ENCODE measurements at regions not wholly inside any gene's neighbourhood (a gene's known extent, or its start where the extent isn't known, plus 50 kb on each side); places are given as distances from the start of the nearest gene placed in this dataset.

DNA sequence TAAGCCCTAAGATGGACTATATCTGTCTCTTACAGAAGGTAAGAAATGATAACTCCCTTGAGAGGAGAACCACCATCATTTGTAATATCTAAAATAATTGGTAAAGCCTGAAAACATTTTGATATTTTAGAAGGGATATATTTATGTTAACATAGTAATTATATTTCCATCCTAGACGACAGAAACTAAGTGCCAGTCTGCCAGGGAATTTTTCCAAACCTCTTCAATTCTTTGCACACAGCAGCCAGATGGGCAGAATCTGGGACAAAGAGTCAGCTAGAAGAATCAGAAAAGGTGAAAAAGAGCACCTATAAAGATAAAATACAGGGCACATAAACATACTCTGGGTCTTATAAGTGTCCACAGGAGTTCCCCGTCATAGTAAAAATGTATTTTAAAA, 70.0 kb upstream of the CBLB start:
- Histone ChIP-seq H3K27ac (peak overlapping the region in 2 of 4 donors; percentile 2 to 54), H3K4me3 (no peak overlapping the region), H3K9me3 (no peaks in the 10 kb centered on the region), H3K27me3 (no peaks in the 10 kb centered on the region), H3K36me3 (no peaks in the 10 kb centered on the region), H3K4me1 (peaks cover 0 to 14% (median 0%) of the 10 kb centered on the region in 4 donors)
- WGBS, 2 donors, result 59 to 61% methylated on average over 2 of the region's 2 CpGs
- DNase-seq (ENCODE audit: low spot score in 2 of 2), result no peak
- TF ChIP-seq, protein P1, sequence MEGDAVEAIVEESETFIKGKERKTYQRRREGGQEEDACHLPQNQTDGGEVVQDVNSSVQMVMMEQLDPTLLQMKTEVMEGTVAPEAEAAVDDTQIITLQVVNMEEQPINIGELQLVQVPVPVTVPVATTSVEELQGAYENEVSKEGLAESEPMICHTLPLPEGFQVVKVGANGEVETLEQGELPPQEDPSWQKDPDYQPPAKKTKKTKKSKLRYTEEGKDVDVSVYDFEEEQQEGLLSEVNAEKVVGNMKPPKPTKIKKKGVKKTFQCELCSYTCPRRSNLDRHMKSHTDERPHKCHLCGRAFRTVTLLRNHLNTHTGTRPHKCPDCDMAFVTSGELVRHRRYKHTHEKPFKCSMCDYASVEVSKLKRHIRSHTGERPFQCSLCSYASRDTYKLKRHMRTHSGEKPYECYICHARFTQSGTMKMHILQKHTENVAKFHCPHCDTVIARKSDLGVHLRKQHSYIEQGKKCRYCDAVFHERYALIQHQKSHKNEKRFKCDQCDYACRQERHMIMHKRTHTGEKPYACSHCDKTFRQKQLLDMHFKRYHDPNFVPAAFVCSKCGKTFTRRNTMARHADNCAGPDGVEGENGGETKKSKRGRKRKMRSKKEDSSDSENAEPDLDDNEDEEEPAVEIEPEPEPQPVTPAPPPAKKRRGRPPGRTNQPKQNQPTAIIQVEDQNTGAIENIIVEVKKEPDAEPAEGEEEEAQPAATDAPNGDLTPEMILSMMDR (IDR thresholded peaks at IDR 0.05), result no peak
- TF ChIP-seq EP300 (IDR thresholded peaks at IDR 0.05), result no peak
- no peak for TF ChIP-seq POLR2A (IDR thresholded peaks at IDR 0.05)

DNA sequence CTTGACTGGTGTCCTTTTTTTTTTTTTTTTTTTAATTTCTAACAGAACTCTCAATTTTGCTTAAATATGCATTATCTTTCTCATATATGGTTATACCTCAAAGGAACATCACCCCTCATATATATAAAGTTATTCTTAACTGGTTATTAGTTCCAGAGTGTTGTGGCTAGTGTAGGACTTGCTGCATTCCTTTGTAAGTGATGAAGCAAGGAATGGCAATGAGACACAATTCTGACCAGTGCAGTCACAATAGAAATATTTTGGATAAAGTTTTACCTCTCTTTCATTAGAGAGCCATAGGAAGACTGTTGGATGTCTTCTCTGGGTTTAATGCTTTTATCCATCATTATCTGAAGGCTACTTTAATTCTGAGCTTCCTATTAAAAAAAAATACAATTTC, 75.5 kb upstream of the CBLB start:
- TF ChIP-seq POLR2A (IDR thresholded peaks at IDR 0.05), result no peak
- TF ChIP-seq, protein P1 (IDR thresholded peaks at IDR 0.05), result no peak
- no peak for TF ChIP-seq EP300 (IDR thresholded peaks at IDR 0.05)
- H3K27me3 ChIP-seq, result no peaks in the 10 kb centered on the region
- no peak overlapping the region for H3K4me3 ChIP-seq
- H3K9me3 ChIP-seq, result no peaks in the 10 kb centered on the region
- DNase-seq (ENCODE audit: low spot score in 2 of 2), result no peak
- no peak overlapping the region for H3K27ac ChIP-seq
- H3K4me1 ChIP-seq, result peaks cover 0 to 2% (median 0%) of the 10 kb centered on the region in 4 donors
- no peaks in the 10 kb centered on the region for H3K36me3 ChIP-seq

- no peaks in the 10 kb centered on the region for H3K9me3 ChIP-seq
- TF ChIP-seq POLR2A (IDR thresholded peaks at IDR 0.05) (no peak), EP300 (IDR thresholded peaks at IDR 0.05) (no peak)
- TF ChIP-seq, protein P1 (IDR thresholded peaks at IDR 0.05), result no peak
- H3K27ac ChIP-seq, result no peak overlapping the region
- H3K36me3 ChIP-seq, result no peaks in the 10 kb centered on the region
- WGBS, 2 donors, result 88 to 93% methylated on average over 3 of the region's 3 CpGs
- no peaks in the 10 kb centered on the region for H3K27me3 ChIP-seq
- DNase-seq (ENCODE audit: low spot score in 2 of 2), result no peak
- no peaks in the 10 kb centered on the region for H3K4me1 ChIP-seq
- no peak overlapping the region for H3K4me3 ChIP-seq
These were observed 75.9 kb upstream of the CBLB start for GRCh38 chr3:105944721-105945120.

DNA sequence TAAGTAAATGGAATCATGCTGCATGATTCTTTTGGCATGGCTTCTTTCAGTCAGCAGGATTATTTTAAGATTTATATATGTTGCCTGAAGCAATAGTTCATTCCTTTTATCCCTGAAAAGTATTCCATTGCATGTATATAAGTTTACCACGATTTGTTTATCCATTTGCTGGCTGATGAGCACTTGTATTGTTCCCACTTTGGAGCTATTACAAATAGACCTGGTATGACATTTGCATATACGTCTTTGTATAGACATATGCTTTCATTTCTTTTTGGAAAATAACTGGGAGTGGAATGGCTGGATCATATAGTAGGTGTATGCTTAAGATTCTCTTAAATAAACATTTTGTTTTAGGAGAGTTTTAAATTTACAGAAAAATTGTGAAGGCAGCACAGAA, 79.3 kb upstream of the CBLB start:
- Histone ChIP-seq H3K36me3 (no peaks in the 10 kb centered on the region), H3K9me3 (no peaks in the 10 kb centered on the region), H3K27me3 (no peaks in the 10 kb centered on the region), H3K4me1 (no peaks in the 10 kb centered on the region), H3K4me3 (no peak overlapping the region), H3K27ac (no peak overlapping the region)
- WGBS, 2 donors, result 74 to 81% methylated on average over 2 of the region's 2 CpGs
- no peak for TF ChIP-seq POLR2A (IDR thresholded peaks at IDR 0.05)
- no peak for TF ChIP-seq EP300 (IDR thresholded peaks at IDR 0.05)
- TF ChIP-seq, protein P1 (IDR thresholded peaks at IDR 0.05), result no peak
- DNase-seq (ENCODE audit: low spot score in 2 of 2), result no peak

DNA sequence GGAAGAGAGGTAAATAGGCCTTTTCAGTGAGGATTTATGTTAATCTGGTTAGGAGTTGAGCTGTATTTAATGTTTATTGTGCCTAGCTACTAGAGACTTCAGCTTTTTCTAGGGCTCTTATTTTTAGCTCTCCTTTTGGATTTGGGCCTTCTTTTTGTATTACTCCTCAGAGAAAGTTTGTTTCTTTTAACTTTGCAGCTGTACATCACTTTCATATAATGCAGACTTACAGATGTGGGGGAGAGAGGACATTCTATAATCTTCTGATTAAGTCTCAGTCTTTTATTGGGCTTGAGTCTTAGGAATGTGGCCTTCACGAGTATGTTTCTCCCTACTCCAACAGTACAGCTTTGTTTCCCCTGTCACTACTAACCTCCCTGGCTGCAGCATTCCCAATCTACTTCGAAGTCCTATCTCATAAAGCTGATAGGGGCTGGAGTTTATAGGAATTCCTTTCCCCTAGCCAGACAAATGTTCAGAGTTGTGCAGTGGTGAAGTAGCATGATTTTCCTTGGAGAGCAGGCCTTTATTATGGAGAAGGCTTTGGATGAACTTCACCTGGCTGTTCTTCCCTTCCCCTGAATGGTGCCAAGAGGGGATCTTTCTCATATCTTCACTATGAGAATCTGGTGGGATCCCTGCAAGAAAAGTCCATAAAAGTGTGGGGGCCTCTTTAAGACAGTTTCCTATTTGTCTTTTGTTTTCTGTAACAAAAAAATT, 82.2 kb upstream of the CBLB start:
- DNase-seq (ENCODE audit: low spot score in 2 of 2), result no peak
- Histone ChIP-seq H3K9me3 (no peaks in the 10 kb centered on the region), H3K4me1 (no peaks in the 10 kb centered on the region), H3K4me3 (no peak overlapping the region), H3K27me3 (no peaks in the 10 kb centered on the region), H3K27ac (no peak overlapping the region), H3K36me3 (no peaks in the 10 kb centered on the region)
- 27 to 33% methylated on average over 2 of the region's 2 CpGs for WGBS, 2 donors
- no peak for TF ChIP-seq POLR2A (IDR thresholded peaks at IDR 0.05)
- TF ChIP-seq, protein P1 (IDR thresholded peaks at IDR 0.05), result no peak
- TF ChIP-seq EP300 (IDR thresholded peaks at IDR 0.05), result no peak
